Fibroblast of skin of right biceps (primary cell): ENCODE measurements at regions not wholly inside any gene's neighbourhood (a gene's known extent, or its start where the extent isn't known, plus 50 kb on each side); places are given as distances from the start of the nearest gene placed in this dataset.

Experiments
- DNase-seq: peaks from one replicate; pipeline ENCODE4 v3.0.0-alpha.2; 2013

GRCh38 chr12:125919856-125920470 lies 854.7 kb downstream of the AACS start:
- no peak for DNase-seq

DNA sequence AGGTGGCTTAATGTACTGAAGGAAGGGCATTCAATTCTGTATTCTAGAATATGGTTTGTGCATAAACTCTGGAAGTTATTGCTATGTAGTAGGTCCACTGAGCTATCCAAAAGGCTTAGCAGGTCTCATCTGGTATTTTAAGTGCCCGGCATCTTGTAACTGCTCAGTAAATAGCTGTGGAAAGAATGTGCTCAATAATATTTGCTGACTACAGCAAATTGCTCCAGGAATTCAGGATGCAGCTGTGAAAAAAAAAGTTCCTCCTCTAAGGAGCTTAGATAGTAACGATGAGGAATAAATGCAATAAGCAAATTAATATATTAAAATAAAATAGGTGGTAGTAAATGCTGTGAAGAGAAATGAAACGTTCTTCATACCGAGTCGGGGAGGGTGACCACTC lies 857.1 kb downstream of the AACS start:
- no peak for DNase-seq

DNA sequence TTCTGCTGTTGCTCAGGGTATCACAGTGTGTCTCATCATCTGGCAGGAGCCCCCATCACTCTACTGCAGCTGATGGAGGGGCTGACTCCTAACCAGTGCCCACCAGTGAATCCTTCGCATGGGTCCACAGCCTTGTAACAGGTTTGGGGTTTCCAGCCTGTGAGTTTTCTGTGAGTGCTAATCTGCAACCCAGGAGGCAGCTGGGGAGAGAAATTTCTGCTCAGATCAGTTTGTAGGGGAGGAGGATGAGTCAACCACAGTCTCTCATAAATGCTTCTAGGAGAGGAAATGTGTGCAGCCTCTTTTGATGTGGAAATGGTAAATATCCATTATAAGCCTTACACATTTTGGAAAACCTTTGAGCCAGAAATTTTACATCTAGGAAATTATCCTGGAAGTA lies 871.3 kb downstream of the AACS start:
- DNase-seq = no peak

DNA sequence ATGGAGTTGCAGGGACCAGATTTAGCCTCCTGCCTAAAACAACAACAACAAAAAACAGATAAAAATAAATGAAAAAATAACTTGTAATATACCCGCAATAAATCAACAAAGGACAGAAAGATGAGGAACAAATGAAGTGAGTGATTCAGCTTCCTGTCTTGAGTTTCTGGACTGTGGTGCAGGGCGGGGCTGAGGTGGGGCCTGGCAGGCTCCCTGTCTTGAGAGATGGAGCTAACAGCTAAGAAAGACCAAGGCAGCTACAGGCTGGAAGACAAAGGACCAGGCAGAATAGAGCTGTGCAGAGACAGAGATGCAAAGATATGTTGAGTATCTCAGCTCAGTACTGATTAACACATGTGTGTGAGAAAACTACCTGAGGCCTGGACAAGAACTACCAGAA lies 879.2 kb downstream of the AACS start:
- DNase-seq = no peak

- no peak for DNase-seq
These were observed 884.2 kb downstream of the AACS start for GRCh38 chr12:125949471-125949870.

- no peak for DNase-seq
These were observed 889.1 kb downstream of the AACS start for GRCh38 chr12:125954362-125954761.

- no peak for DNase-seq
These were observed 891.0 kb downstream of the AACS start for GRCh38 chr12:125956186-125956585.

- no peak for DNase-seq
These were observed 901.4 kb downstream of the AACS start for GRCh38 chr12:125966641-125967040.

GRCh38 chr12:125968413-125968812 lies 903.2 kb downstream of the AACS start:
- no peak for DNase-seq

DNA sequence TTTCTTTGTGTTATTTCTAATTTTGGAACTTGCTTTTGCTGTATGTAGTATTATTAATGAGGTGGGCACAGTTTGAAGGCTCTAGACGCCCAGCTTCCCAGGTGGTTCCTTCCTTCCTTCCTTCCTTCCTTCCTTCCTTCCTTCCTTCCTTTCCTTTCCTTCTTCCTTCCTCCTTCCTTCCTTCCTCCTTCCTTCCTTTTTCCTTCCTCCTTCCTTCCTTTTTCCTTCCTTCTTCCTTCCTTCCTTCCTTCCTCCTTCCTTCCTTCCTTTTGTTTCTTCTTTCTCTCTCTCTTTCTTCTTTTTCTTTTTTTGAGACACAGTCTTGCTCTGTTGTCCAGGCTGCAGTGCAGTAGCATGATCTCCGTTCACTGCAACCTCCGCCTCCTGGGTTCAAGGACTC lies 906.7 kb downstream of the AACS start:
- no peak for DNase-seq

DNA sequence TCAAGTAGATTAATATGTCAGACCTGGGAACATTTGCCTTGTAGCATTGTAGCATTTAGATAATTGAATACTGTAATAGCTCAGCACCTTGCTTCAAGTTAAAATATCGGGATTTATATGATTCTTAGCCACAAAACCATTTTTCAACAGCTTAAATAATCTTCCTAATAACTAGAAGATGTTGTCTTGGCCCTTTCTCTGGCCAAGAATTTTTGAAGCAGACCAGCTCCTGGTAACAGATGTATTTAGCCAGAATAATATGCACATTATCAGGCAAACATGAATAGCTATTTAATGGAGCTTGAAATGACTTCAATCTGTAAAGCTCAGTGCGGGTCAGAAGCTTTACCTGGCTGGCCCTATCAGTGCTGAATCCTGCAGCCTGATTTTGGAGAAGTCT lies 913.1 kb downstream of the AACS start:
- DNase-seq = no peak

DNA sequence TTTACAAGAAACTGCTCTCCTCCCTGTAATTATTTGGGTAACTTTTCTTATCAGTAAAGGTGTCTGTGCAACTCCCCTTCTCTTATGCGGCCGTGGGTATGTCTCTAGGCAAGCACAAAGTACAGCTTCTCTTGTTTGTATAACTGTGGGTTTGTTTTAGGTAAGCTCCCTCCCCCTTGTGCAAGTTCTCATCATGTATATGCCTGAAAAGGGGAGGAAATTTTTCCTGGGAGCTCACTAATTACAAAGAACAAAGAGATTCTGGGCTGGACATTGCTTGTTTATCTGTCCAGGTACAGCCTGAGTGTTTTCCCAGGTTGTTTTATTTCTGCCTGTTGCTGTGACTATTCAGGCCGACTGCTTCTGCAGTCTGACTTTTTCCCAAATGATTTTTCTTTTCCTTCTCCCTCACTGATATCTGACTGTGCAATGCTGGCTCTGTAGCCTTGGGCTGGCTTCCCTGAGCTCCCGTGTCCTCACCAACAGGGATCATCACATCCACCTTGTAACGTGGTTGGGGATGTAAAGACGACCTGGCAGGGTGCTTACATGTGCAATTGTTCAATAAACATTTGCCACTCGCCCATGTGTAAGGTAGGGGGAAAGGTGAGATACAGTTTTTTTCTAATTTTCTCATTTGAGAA lies 916.5 kb downstream of the AACS start:
- no peak for DNase-seq

GRCh38 chr12:125983094-125983783 lies 918.0 kb downstream of the AACS start:
- no peak for DNase-seq

DNA sequence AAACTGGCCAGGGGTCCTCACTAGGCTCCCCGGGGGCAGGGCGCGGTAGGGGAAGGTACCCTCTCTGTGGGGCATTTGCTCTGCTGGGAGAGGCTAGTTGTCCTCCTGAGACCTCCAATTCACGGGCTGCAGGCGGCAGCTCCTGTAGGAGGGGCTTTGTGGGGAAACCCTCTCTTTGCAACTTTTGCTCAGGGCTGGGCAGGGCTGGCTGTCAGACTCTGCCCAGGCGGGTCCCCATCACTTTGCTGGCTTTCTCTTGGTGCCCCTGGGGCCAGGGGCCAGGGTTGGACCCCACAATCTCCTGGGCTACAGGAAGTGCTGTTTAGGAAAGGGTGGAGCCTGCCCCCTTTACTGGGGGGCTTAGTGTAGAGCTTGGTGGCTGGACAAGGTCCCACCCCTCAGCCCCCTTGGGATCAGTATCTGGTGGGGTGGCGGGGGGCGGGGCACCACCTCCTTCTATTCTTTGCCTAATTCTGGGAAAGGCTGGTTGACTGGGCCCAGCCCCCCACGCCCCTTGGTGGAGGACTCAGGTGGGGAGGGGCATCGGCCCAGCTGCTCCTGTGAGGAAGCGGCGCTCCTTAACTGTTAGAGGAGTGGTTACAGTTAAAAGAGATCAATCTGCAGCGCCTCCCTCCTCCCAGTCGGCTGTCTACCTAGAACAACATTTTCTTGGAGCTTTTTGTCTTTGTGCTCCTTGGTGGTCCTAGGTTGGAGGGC lies 918.7 kb downstream of the AACS start:
- DNase-seq = no peak

DNA sequence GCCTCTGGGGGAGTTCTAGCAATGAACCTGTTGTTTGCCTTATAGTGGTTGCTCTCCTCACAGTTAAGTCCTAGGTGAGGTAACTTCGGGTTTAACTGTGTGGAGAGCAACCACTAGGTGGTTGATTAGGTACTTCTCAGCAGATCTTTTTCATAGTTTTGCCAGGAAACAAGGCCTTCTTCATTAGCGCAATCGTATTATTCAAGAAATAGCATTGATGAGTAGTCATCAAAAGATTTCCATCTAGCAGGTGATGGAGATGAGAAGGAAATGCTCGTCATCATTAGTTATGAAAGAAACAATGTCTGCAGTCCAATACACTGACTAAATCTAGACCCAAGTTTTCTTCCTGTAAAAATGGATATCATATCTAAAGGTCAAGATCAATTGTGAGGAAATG lies 923.3 kb downstream of the AACS start:
- DNase-seq = no peak

- DNase-seq = no peak
These were observed 924.5 kb downstream of the AACS start for GRCh38 chr12:125989696-125990095.

- no peak for DNase-seq
These were observed 931.2 kb downstream of the AACS start for GRCh38 chr12:125996443-125996842.

DNA sequence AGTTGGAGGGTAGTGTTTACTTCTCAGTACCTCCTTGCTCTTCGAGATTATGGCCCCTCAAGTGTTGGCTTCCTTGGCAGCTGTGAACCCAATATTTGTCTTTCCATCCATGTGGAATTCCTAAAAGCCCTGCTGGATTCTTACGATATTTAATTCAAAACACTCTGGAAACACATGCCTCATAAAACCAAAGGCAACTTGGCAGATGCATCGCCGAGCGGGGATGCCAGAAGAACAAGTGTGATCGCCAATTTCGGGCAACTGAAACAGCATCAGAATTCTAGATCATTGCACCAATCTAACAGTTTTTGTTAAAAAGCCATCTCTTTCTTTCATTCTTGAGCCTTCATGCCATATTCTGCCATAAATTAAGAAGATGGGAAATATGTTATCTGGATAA lies 934.4 kb downstream of the AACS start:
- DNase-seq = no peak

GRCh38 chr12:126019385-126019784 lies 954.1 kb downstream of the AACS start:
- DNase-seq = no peak

GRCh38 chr12:126021675-126022074 lies 956.4 kb downstream of the AACS start:
- no peak for DNase-seq

- DNase-seq = no peak
These were observed 962.6 kb downstream of the AACS start for GRCh38 chr12:126027825-126028224.

DNA sequence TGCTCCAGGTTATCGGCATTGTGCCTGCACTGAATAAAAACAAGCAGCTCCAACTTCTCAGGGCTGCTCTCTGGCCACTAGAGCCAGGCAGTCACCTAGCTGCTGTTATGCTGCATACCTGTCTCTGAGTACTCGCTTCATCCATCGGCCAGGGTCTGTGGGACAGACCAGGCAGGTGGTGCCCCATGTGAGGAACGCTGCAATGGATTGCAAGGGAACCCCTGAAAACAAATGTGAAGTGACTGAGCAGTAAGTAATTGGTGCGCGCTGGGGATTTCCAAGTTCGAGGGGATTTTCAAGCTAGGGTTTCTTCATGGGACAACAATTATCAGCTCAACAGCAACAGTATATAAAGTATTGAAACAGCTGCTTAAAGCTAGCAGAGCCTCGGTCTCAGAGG lies 965.3 kb downstream of the AACS start:
- DNase-seq = no peak

DNA sequence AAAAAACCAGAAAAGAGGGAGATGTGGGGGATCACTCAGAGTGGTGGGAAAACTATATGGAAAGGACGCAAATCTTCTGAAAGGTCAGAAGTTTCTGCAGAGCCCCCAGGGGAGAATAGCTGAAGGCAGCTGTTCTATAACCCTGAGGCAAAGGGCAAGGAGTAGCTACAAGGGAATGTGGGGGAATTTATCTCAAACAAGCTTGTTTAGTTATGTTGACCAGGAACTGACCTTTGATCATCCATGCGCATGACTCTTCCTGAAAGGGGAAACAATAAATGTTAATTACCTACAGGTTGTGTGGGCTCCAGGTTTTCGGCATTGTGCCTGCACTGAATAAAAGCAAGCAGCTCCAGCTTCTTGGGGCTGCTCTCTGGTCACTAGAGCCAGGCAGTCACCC lies 968.5 kb downstream of the AACS start:
- DNase-seq = no peak

DNA sequence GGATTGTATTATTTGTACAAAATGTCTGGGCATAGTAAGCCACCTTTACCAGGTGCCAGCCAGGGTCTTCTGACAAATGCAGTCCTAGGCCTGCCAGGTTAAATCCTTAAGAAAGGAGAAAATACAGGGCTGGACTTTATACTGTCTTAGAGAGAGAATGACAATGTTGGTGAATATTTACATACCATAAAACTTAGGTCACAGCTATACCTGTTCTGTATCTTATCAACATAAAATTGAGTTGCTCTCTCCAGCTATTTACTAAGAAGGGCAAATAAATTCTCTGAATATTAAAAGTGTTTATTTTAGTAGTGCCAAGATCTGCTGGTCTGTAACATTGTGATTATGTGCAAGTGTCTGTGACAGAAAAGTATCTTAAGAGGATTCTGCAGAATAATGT lies 971.1 kb downstream of the AACS start:
- no peak for DNase-seq
